ENCODE measurements at regions not wholly inside any gene's neighbourhood (a gene's known extent, or its start where the extent isn't known, plus 50 kb on each side); places are given as distances from the start of the nearest gene placed in this dataset.

- WGBS (ENCODE audit: insufficient coverage): no CpG with 5 or more reads among the region's 3 CpGs
- Histone ChIP-seq H3K27me3 (replicated peaks in 1 of 2; ENCODE audit: control insufficient read depth in 2 of 2, extremely low read depth in 1 of 2, insufficient read depth in 2 of 2, low read length in 1 of 2) (no peaks in the 10 kb centered on the region), H3K27ac (ENCODE audit: low read length) (no peak overlapping the region), H3K9me3 (no peaks in the 10 kb centered on the region), H3K36me3 (ENCODE audit: control insufficient read depth in 2 of 2, extremely low read depth in 1 of 2, insufficient read depth in 1 of 2, low read length in 1 of 2) (no peaks in the 10 kb centered on the region), H3K4me1 (ENCODE audit: control insufficient read depth in 1 of 2, extremely low read depth in 1 of 2, insufficient read depth in 2 of 2, low read length in 2 of 2) (no peaks in the 10 kb centered on the region), H3K4me3 (ENCODE audit: control insufficient read depth in 1 of 2, extremely low read depth in 1 of 2, low read length in 1 of 2) (no peak overlapping the region)
- no peaks in the 10 kb centered on the region for H3K27me3 Mint-ChIP-seq
- H3K36me3 Mint-ChIP-seq: no peaks in the 10 kb centered on the region
- ChIA-PET CTCF (no interaction called here), POLR2A (no interaction called here)
- no peak overlapping the region for H3K27ac Mint-ChIP-seq
- H3K9me3 Mint-ChIP-seq: peaks cover 0 to 5% (median 0%) of the 10 kb centered on the region in 3 donors
- no peak for DNase-seq
- no peak overlapping the region for H3K4me3 Mint-ChIP-seq
- H3K4me1 Mint-ChIP-seq: no peaks in the 10 kb centered on the region
- ATAC-seq (replicated peaks in 1 of 4): no peak
Observed at GRCh38 chr5:103909391-103909790, 346.8 kb upstream of the NUDT12 start.

GRCh38 chr5:103908336-103909080 is 345.9 kb upstream of the NUDT12 start:
- 68% methylated on average over 5 of the region's 9 CpGs for WGBS (ENCODE audit: insufficient coverage)
- ChIA-PET POLR2A (no interaction called here), CTCF (no interaction called here)
- Histone ChIP-seq H3K27ac (ENCODE audit: low read length) (no peak overlapping the region), H3K9me3 (no peaks in the 10 kb centered on the region), H3K36me3 (ENCODE audit: control insufficient read depth in 2 of 2, extremely low read depth in 1 of 2, insufficient read depth in 1 of 2, low read length in 1 of 2) (no peaks in the 10 kb centered on the region), H3K4me3 (ENCODE audit: control insufficient read depth in 1 of 2, extremely low read depth in 1 of 2, low read length in 1 of 2) (no peak overlapping the region), H3K27me3 (replicated peaks in 1 of 2; ENCODE audit: control insufficient read depth in 2 of 2, extremely low read depth in 1 of 2, insufficient read depth in 2 of 2, low read length in 1 of 2) (no peaks in the 10 kb centered on the region), H3K4me1 (ENCODE audit: control insufficient read depth in 1 of 2, extremely low read depth in 1 of 2, insufficient read depth in 2 of 2, low read length in 2 of 2) (no peaks in the 10 kb centered on the region)
- Mint-ChIP-seq H3K4me1 (no peaks in the 10 kb centered on the region), H3K27me3 (no peaks in the 10 kb centered on the region), H3K4me3 (no peak overlapping the region), H3K27ac (no peak overlapping the region), H3K9me3 (peaks cover 3 to 13% (median 4%) of the 10 kb centered on the region in 3 donors), H3K36me3 (no peaks in the 10 kb centered on the region)
- DNase-seq (no peak), ATAC-seq (replicated peaks in 1 of 4) (no peak)

- ATAC-seq (replicated peaks in 1 of 4) (no peak), DNase-seq (no peak)
- no peak overlapping the region for H3K27ac ChIP-seq (ENCODE audit: low read length)
- no peak overlapping the region for H3K4me3 ChIP-seq (ENCODE audit: control insufficient read depth in 1 of 2, extremely low read depth in 1 of 2, low read length in 1 of 2)
- Mint-ChIP-seq H3K27ac (no peak overlapping the region), H3K4me3 (no peak overlapping the region), H3K36me3 (no peaks in the 10 kb centered on the region), H3K27me3 (no peaks in the 10 kb centered on the region), H3K4me1 (no peaks in the 10 kb centered on the region), H3K9me3 (peaks cover 4 to 13% (median 6%) of the 10 kb centered on the region in 3 donors)
- CTCF ChIA-PET: no interaction called here
- no CpG with 5 or more reads among the region's 1 CpG for WGBS (ENCODE audit: insufficient coverage)
- peaks cover 2% of the 10 kb centered on the region for H3K9me3 ChIP-seq
- no peaks in the 10 kb centered on the region for H3K4me1 ChIP-seq (ENCODE audit: control insufficient read depth in 1 of 2, extremely low read depth in 1 of 2, insufficient read depth in 2 of 2, low read length in 2 of 2)
- POLR2A ChIA-PET: no interaction called here
- H3K27me3 ChIP-seq (replicated peaks in 1 of 2; ENCODE audit: control insufficient read depth in 2 of 2, extremely low read depth in 1 of 2, insufficient read depth in 2 of 2, low read length in 1 of 2): no peaks in the 10 kb centered on the region
- no peaks in the 10 kb centered on the region for H3K36me3 ChIP-seq (ENCODE audit: control insufficient read depth in 2 of 2, extremely low read depth in 1 of 2, insufficient read depth in 1 of 2, low read length in 1 of 2)
Observed at GRCh38 chr5:103907001-103907400, 344.4 kb upstream of the NUDT12 start.

GRCh38 chr5:103904651-103905050 is 342.1 kb upstream of the NUDT12 start:
- Histone ChIP-seq H3K4me1 (ENCODE audit: control insufficient read depth in 1 of 2, extremely low read depth in 1 of 2, insufficient read depth in 2 of 2, low read length in 2 of 2) (no peaks in the 10 kb centered on the region), H3K27ac (ENCODE audit: low read length) (no peak overlapping the region), H3K27me3 (replicated peaks in 1 of 2; ENCODE audit: control insufficient read depth in 2 of 2, extremely low read depth in 1 of 2, insufficient read depth in 2 of 2, low read length in 1 of 2) (no peaks in the 10 kb centered on the region), H3K9me3 (peaks cover 4% of the 10 kb centered on the region), H3K36me3 (ENCODE audit: control insufficient read depth in 2 of 2, extremely low read depth in 1 of 2, insufficient read depth in 1 of 2, low read length in 1 of 2) (no peaks in the 10 kb centered on the region), H3K4me3 (ENCODE audit: control insufficient read depth in 1 of 2, extremely low read depth in 1 of 2, low read length in 1 of 2) (no peak overlapping the region)
- Mint-ChIP-seq H3K4me1 (no peaks in the 10 kb centered on the region), H3K36me3 (no peaks in the 10 kb centered on the region), H3K9me3 (peaks cover 4 to 15% (median 11%) of the 10 kb centered on the region in 3 donors), H3K27me3 (no peaks in the 10 kb centered on the region), H3K4me3 (no peak overlapping the region), H3K27ac (no peak overlapping the region)
- ATAC-seq (replicated peaks in 1 of 4) (no peak), DNase-seq (no peak)
- CTCF ChIA-PET: no interaction called here
- POLR2A ChIA-PET: no interaction called here
- WGBS (ENCODE audit: insufficient coverage): no CpG with 5 or more reads among the region's 1 CpG

- no peaks in the 10 kb centered on the region for H3K4me1 Mint-ChIP-seq
- H3K27me3 ChIP-seq (replicated peaks in 1 of 2; ENCODE audit: control insufficient read depth in 2 of 2, extremely low read depth in 1 of 2, insufficient read depth in 2 of 2, low read length in 1 of 2): no peaks in the 10 kb centered on the region
- no peaks in the 10 kb centered on the region for H3K36me3 Mint-ChIP-seq
- ChIA-PET CTCF (no interaction called here), POLR2A (interaction anchor here in 1 of 2 donors (0.5 kb wide), 1 partner anchor 1991 kb away, joined by 6 read pairs; no protein-coding TSS in a partner anchor)
- H3K27ac ChIP-seq (ENCODE audit: low read length): no peak overlapping the region
- ATAC-seq (replicated peaks in 1 of 4) (no peak), DNase-seq (no peak)
- no peaks in the 10 kb centered on the region for H3K4me1 ChIP-seq (ENCODE audit: control insufficient read depth in 1 of 2, extremely low read depth in 1 of 2, insufficient read depth in 2 of 2, low read length in 2 of 2)
- H3K9me3 Mint-ChIP-seq: peaks cover 15 to 24% (median 15%) of the 10 kb centered on the region in 3 donors
- WGBS (ENCODE audit: insufficient coverage): 60% methylated on average over 2 of the region's 3 CpGs
- peaks cover 4% of the 10 kb centered on the region for H3K9me3 ChIP-seq
- H3K36me3 ChIP-seq (ENCODE audit: control insufficient read depth in 2 of 2, extremely low read depth in 1 of 2, insufficient read depth in 1 of 2, low read length in 1 of 2): no peaks in the 10 kb centered on the region
- H3K27ac Mint-ChIP-seq: no peak overlapping the region
- H3K4me3 ChIP-seq (ENCODE audit: control insufficient read depth in 1 of 2, extremely low read depth in 1 of 2, low read length in 1 of 2): no peak overlapping the region
- no peak overlapping the region for H3K4me3 Mint-ChIP-seq
- H3K27me3 Mint-ChIP-seq: no peaks in the 10 kb centered on the region
Observed at GRCh38 chr5:103902893-103903292, 340.3 kb upstream of the NUDT12 start.

GRCh38 chr5:103901885-103902284 is 339.3 kb upstream of the NUDT12 start:
- H3K27me3 Mint-ChIP-seq: no peaks in the 10 kb centered on the region
- CTCF ChIA-PET: no interaction called here
- no peaks in the 10 kb centered on the region for H3K27me3 ChIP-seq (replicated peaks in 1 of 2; ENCODE audit: control insufficient read depth in 2 of 2, extremely low read depth in 1 of 2, insufficient read depth in 2 of 2, low read length in 1 of 2)
- peaks cover 4% of the 10 kb centered on the region for H3K9me3 ChIP-seq
- POLR2A ChIA-PET: no interaction called here
- ATAC-seq (replicated peaks in 1 of 4): no peak
- no CpG with 5 or more reads among the region's 1 CpG for WGBS (ENCODE audit: insufficient coverage)
- no peaks in the 10 kb centered on the region for H3K4me1 Mint-ChIP-seq
- no peaks in the 10 kb centered on the region for H3K36me3 ChIP-seq (ENCODE audit: control insufficient read depth in 2 of 2, extremely low read depth in 1 of 2, insufficient read depth in 1 of 2, low read length in 1 of 2)
- no peak overlapping the region for H3K27ac ChIP-seq (ENCODE audit: low read length)
- no peak overlapping the region for H3K27ac Mint-ChIP-seq
- no peaks in the 10 kb centered on the region for H3K4me1 ChIP-seq (ENCODE audit: control insufficient read depth in 1 of 2, extremely low read depth in 1 of 2, insufficient read depth in 2 of 2, low read length in 2 of 2)
- peaks cover 18 to 28% (median 18%) of the 10 kb centered on the region in 3 donors for H3K9me3 Mint-ChIP-seq
- H3K4me3 ChIP-seq (ENCODE audit: control insufficient read depth in 1 of 2, extremely low read depth in 1 of 2, low read length in 1 of 2): no peak overlapping the region
- H3K36me3 Mint-ChIP-seq: no peaks in the 10 kb centered on the region
- no peak for DNase-seq
- H3K4me3 Mint-ChIP-seq: no peak overlapping the region

GRCh38 chr5:103896593-103896992 is 334.0 kb upstream of the NUDT12 start:
- no peaks in the 10 kb centered on the region for H3K36me3 Mint-ChIP-seq
- Histone ChIP-seq H3K9me3 (peaks cover 2% of the 10 kb centered on the region), H3K4me1 (ENCODE audit: control insufficient read depth in 1 of 2, extremely low read depth in 1 of 2, insufficient read depth in 2 of 2, low read length in 2 of 2) (no peaks in the 10 kb centered on the region), H3K27ac (ENCODE audit: low read length) (no peak overlapping the region), H3K36me3 (ENCODE audit: control insufficient read depth in 2 of 2, extremely low read depth in 1 of 2, insufficient read depth in 1 of 2, low read length in 1 of 2) (no peaks in the 10 kb centered on the region), H3K4me3 (ENCODE audit: control insufficient read depth in 1 of 2, extremely low read depth in 1 of 2, low read length in 1 of 2) (no peak overlapping the region), H3K27me3 (replicated peaks in 1 of 2; ENCODE audit: control insufficient read depth in 2 of 2, extremely low read depth in 1 of 2, insufficient read depth in 2 of 2, low read length in 1 of 2) (no peaks in the 10 kb centered on the region)
- DNase-seq (no peak), ATAC-seq (replicated peaks in 1 of 4) (no peak)
- H3K27me3 Mint-ChIP-seq: no peaks in the 10 kb centered on the region
- ChIA-PET CTCF (no interaction called here), POLR2A (no interaction called here)
- no peak overlapping the region for H3K27ac Mint-ChIP-seq
- H3K9me3 Mint-ChIP-seq: peaks cover 11 to 17% (median 16%) of the 10 kb centered on the region in 3 donors
- no peaks in the 10 kb centered on the region for H3K4me1 Mint-ChIP-seq
- no CpG with 5 or more reads among the region's 3 CpGs for WGBS (ENCODE audit: insufficient coverage)
- H3K4me3 Mint-ChIP-seq: no peak overlapping the region

Measured in T-cell (primary cell).